ENCODE measurements at regions not wholly inside any gene's neighbourhood (a gene's known extent, or its start where the extent isn't known, plus 50 kb on each side); places are given as distances from the start of the nearest gene placed in this dataset.
"Not testable (repeated sequence)": the region's sequence is repeated elsewhere in the genome, so short reads cannot be mapped to it uniquely, and the experiment has no call there.

GRCh38 chr2:106339609-106340008 lies 128.6 kb downstream of the RGPD3 start:
- no peak for DNase-seq (ENCODE audit: low read depth)
- in situ Hi-C loops (cut with HindIII; ENCODE audit: low pct_unique_long_range_greater_than_20kb, low sequenced_read_pairs) = no loop called here

- DNase-seq (ENCODE audit: low read depth) = no peak
These were observed 129.1 kb downstream of the RGPD3 start for GRCh38 chr2:106339132-106339531.

GRCh38 chr2:106338043-106338442 lies 130.2 kb downstream of the RGPD3 start:
- in situ Hi-C loops (cut with HindIII; ENCODE audit: low pct_unique_long_range_greater_than_20kb, low sequenced_read_pairs) = no loop called here
- DNase-seq (ENCODE audit: low read depth) = no peak

More at GRCh38 chr2:106339132-106339531, 129.1 kb downstream of the RGPD3 start:
- in situ Hi-C loops (cut with HindIII; ENCODE audit: low pct_unique_long_range_greater_than_20kb, low sequenced_read_pairs) = no loop called here

- DNase-seq (ENCODE audit: low read depth) = no peak
- in situ Hi-C loops (cut with HindIII; ENCODE audit: low pct_unique_long_range_greater_than_20kb, low sequenced_read_pairs) = no loop called here
These were observed 131.5 kb downstream of the RGPD3 start for GRCh38 chr2:106336737-106337136.

GRCh38 chr2:106336108-106336507 lies 132.1 kb downstream of the RGPD3 start:
- no peak for DNase-seq (ENCODE audit: low read depth)
- in situ Hi-C loops (cut with HindIII; ENCODE audit: low pct_unique_long_range_greater_than_20kb, low sequenced_read_pairs) = no loop called here

GRCh38 chr2:106334802-106335201 lies 133.4 kb downstream of the RGPD3 start:
- DNase-seq (ENCODE audit: low read depth) = no peak
- in situ Hi-C loops (cut with HindIII; ENCODE audit: low pct_unique_long_range_greater_than_20kb, low sequenced_read_pairs) = no loop called here

GRCh38 chr2:106333253-106333873 lies 134.8 kb downstream of the RGPD3 start:
- DNase-seq (ENCODE audit: low read depth); in situ Hi-C loops (cut with HindIII; ENCODE audit: low pct_unique_long_range_greater_than_20kb, low sequenced_read_pairs): not testable (repeated sequence)

GRCh38 chr2:106332054-106332453 lies 136.2 kb downstream of the RGPD3 start:
- in situ Hi-C loops (cut with HindIII; ENCODE audit: low pct_unique_long_range_greater_than_20kb, low sequenced_read_pairs) = no loop called here
- DNase-seq (ENCODE audit: low read depth) = no peak

GRCh38 chr2:106330384-106331261 lies 136.5 kb upstream of the UXS1 start:
- in situ Hi-C loops (cut with HindIII; ENCODE audit: low pct_unique_long_range_greater_than_20kb, low sequenced_read_pairs); DNase-seq (ENCODE audit: low read depth): not testable (repeated sequence)

- no peak for DNase-seq (ENCODE audit: low read depth)
- in situ Hi-C loops (cut with HindIII; ENCODE audit: low pct_unique_long_range_greater_than_20kb, low sequenced_read_pairs) = no loop called here
These were observed 129.4 kb upstream of the UXS1 start for GRCh38 chr2:106323337-106324013.

GRCh38 chr2:106322281-106322680 lies 128.2 kb upstream of the UXS1 start:
- in situ Hi-C loops (cut with HindIII; ENCODE audit: low pct_unique_long_range_greater_than_20kb, low sequenced_read_pairs) = no loop called here

GRCh38 chr2:106320439-106320838 lies 126.3 kb upstream of the UXS1 start:
- DNase-seq (ENCODE audit: low read depth); in situ Hi-C loops (cut with HindIII; ENCODE audit: low pct_unique_long_range_greater_than_20kb, low sequenced_read_pairs): not testable (repeated sequence)

More at GRCh38 chr2:106322281-106322680, 128.2 kb upstream of the UXS1 start:
- DNase-seq (ENCODE audit: low read depth) = no peak

- DNase-seq (ENCODE audit: low read depth) = no peak
- in situ Hi-C loops (cut with HindIII; ENCODE audit: low pct_unique_long_range_greater_than_20kb, low sequenced_read_pairs) = no loop called here
These were observed 122.8 kb upstream of the UXS1 start for GRCh38 chr2:106316915-106317314.

- DNase-seq (ENCODE audit: low read depth) = no peak
- in situ Hi-C loops (cut with HindIII; ENCODE audit: low pct_unique_long_range_greater_than_20kb, low sequenced_read_pairs) = no loop called here
These were observed 120.3 kb upstream of the UXS1 start for GRCh38 chr2:106314444-106314843.

- in situ Hi-C loops (cut with HindIII; ENCODE audit: low pct_unique_long_range_greater_than_20kb, low sequenced_read_pairs) = no loop called here
- DNase-seq (ENCODE audit: low read depth) = no peak
These were observed 116.9 kb upstream of the UXS1 start for GRCh38 chr2:106311041-106311370.

GRCh38 chr2:106307860-106308259 lies 113.8 kb upstream of the UXS1 start:
- in situ Hi-C loops (cut with HindIII; ENCODE audit: low pct_unique_long_range_greater_than_20kb, low sequenced_read_pairs) = no loop called here
- no peak for DNase-seq (ENCODE audit: low read depth)

GRCh38 chr2:106306387-106306786 lies 112.3 kb upstream of the UXS1 start:
- no peak for DNase-seq (ENCODE audit: low read depth)
- in situ Hi-C loops (cut with HindIII; ENCODE audit: low pct_unique_long_range_greater_than_20kb, low sequenced_read_pairs) = no loop called here

- no peak for DNase-seq (ENCODE audit: low read depth)
- in situ Hi-C loops (cut with HindIII; ENCODE audit: low pct_unique_long_range_greater_than_20kb, low sequenced_read_pairs) = no loop called here
These were observed 110.6 kb upstream of the UXS1 start for GRCh38 chr2:106304612-106305184.

- in situ Hi-C loops (cut with HindIII; ENCODE audit: low pct_unique_long_range_greater_than_20kb, low sequenced_read_pairs) = no loop called here
These were observed 105.6 kb upstream of the UXS1 start for GRCh38 chr2:106299696-106300095.

More at GRCh38 chr2:106299696-106300095, 105.6 kb upstream of the UXS1 start:
- no peak for DNase-seq (ENCODE audit: low read depth)

Measured in Caki2 (cell line).